HL-60 (cell line): ENCODE measurements at regions not wholly inside any gene's neighbourhood (a gene's known extent, or its start where the extent isn't known, plus 50 kb on each side); places are given as distances from the start of the nearest gene placed in this dataset.

Experiments used
- CTCF ChIP-seq: IDR thresholded peaks from one replicate; pipeline ENCODE4 v1.5.1; 2011; ENCODE audit warnings: low read length, control low read depth, inconsistent platforms; ENCODE audit not compliant: insufficient read depth
- POLR2AphosphoS5 ChIP-seq: IDR thresholded peaks from 2 replicates; pipeline ENCODE4 v1.6.1; 2012; ENCODE audit warnings: low read depth

- TF ChIP-seq CTCF, result no peak
- no peak for TF ChIP-seq POLR2AphosphoS5
These were observed 90.6 kb upstream of the KCNJ15 start for GRCh38 chr21:38166173-38166535.
